Iris pigment epithelial cell (primary cell): ENCODE measurements at regions not wholly inside any gene's neighbourhood (a gene's known extent, or its start where the extent isn't known, plus 50 kb on each side); places are given as distances from the start of the nearest gene placed in this dataset.

Source experiments
- DNase-seq: peaks from one replicate; pipeline ENCODE4 v3.0.0-alpha.2; 2011; ENCODE audit warnings: low read depth

- no peak for DNase-seq
These were observed 345.8 kb downstream of the BRD1 start for GRCh38 chr22:49481659-49482399.

DNA sequence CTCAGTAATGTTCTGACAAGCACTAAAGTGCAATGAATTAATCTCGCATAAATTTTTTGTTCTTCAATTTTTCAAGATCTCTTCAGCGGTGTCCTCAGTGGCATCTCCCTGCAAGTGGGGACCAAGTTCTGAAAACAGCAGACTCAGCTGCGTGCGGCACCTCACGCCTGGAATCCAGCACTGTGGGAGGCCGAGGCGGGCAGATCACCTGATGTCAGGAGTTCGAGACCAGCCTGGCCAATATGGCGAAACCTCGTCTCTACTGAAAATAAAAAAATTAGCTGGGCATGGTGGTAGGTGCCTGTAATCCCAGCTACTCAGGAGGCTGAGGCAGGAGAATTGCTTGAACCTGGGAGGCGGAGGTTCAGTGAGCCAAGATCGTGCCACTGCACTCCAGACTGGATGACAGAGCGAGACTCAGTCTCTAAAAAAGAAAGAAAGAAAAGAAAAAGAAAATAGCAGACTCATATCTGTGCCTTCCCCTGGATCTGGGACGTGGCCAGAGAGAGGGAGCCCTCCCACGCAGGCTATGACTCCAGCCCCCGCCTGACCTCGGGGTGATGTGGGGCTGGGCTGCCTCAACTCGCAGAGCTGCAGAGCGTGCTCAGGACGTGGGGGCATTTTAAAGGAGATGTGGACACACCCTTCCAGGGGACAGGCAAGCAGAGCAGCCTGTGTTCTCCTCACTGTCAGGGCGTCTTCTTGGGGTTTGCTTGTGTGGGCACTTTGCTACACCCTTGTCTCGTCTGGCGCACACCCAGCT, 346.6 kb downstream of the BRD1 start:
- no peak for DNase-seq

- DNase-seq = no peak
These were observed 347.3 kb downstream of the BRD1 start for GRCh38 chr22:49480331-49480730.

DNA sequence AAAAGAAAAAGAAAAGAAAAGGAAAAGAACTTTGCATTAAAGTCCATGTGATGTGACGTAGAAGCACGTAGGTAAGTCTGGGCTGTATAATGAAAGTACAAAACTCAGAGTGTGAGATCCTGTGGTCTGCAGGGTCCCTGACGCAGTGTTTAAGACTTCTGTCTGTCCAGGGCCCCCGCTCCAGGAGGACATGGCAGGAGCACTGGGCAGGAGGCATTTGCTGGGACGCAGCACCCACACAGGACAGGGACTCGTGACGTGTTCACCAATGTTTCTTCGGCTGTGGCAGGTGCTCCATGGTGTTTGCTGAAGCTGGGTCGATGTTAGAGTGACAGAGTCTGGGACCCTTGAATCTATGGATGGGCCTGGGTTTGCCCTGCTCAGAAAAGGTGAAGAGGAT, 348.1 kb downstream of the BRD1 start:
- DNase-seq = no peak

DNA sequence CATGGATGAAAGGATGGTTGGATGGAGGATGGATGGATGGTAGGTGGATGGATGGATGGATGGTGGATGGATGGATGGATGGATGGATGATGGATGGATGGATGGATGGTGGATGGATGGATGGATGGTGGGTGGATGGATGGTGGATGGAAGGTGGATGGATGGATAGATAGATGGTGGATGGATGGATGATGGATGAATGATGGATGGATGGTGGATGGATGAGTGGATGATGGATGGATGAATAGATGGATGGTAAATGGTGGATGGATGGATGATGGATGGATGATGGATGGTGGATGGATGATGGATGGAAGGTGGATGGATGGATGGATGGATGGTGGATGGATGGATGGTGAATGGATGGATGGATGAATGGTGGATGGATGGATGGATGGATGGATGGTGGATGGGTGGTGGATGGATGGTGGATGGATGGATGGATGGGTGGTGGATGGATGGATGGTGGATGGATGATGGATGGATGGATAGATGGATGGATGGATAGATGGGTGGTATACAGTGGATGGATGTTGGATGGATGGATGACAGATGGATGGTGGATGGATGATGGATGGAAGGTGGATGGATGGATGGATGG, 350.8 kb downstream of the BRD1 start:
- no peak for DNase-seq

DNA sequence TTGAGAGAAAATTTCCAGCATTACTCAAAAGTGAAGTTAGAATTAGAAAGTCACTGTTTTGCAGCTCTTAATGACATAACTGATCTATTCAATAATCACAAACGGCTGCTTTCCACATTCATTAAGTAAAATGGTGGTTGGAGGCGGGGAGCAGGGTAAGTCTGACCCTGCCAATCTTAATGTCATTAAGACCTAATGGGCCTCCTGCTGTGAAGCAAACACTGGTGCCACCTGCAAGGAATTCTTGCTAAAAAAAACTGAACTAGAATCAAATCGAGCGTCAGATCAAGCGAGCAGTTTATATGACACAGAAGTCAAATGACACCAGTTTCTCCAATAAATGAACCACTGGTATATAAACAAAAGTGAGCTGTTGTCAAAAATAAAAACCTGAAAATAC, 351.5 kb downstream of the BRD1 start:
- DNase-seq = no peak

GRCh38 chr22:49475253-49475652, 352.4 kb downstream of the BRD1 start:
- no peak for DNase-seq

DNA sequence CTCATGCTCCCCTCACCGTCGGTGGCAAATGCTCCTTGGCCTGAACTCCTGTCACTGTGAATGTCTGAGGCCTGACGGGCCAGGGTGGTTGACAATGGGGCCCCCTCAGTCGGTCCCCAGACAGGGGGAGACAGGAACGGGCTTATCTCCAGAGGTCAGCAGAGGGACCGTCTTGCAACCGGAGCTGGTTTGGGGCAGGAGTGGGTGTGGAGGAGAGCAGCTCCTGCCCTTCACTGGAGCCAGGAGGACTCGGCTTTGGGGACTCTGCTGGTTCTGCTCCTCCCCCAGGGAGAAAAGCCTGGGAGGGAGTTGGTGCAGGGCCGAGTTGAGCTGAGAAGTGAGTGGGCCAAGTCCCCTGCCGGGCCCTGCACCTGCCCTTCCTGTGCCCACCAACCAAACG, 354.4 kb downstream of the BRD1 start:
- DNase-seq = no peak

GRCh38 chr22:49470741-49471503, 356.8 kb downstream of the BRD1 start:
- no peak for DNase-seq

DNA sequence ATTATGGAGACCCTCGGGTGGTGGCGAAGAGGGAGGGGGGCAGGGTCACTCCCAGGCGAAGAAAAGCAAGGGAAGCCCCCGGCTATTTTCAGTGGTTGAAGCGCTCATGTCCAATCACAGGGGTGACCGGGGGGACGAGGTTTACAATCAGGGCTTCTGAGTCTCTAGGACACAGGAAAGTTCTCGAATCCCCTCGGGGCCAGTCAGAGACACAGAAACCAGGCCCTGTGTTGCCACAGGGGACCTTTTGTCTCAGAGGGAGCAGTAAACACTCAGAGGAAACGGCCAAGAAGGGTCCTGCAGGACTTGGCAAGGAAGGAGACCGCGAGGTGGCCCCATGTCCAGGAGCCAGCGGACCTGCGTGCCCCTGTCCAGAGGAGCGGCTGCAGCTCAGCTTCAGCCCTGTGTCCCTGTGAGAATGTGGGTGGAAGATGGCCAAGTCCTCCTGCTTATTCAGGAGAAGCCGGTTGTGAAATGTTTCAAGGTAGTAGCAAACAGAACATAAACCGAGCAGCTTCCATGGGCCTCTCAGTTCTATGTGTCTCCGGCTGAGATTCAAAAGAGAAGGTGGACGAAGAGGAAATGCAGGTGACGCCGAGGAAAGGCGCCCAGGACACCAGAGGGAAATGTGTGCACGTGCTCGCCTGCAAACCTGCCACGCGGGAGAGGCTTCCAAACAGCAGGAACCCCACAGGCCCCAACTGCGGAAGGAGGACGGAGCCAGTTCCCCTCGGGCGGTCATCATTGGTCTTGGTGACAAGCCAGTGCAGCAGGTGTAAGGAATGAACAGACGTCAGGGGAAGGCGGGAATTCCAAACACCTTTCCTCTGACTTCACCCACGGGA, 357.6 kb downstream of the BRD1 start:
- no peak for DNase-seq

- DNase-seq = no peak
These were observed 359.0 kb downstream of the BRD1 start for GRCh38 chr22:49468487-49469198.

DNA sequence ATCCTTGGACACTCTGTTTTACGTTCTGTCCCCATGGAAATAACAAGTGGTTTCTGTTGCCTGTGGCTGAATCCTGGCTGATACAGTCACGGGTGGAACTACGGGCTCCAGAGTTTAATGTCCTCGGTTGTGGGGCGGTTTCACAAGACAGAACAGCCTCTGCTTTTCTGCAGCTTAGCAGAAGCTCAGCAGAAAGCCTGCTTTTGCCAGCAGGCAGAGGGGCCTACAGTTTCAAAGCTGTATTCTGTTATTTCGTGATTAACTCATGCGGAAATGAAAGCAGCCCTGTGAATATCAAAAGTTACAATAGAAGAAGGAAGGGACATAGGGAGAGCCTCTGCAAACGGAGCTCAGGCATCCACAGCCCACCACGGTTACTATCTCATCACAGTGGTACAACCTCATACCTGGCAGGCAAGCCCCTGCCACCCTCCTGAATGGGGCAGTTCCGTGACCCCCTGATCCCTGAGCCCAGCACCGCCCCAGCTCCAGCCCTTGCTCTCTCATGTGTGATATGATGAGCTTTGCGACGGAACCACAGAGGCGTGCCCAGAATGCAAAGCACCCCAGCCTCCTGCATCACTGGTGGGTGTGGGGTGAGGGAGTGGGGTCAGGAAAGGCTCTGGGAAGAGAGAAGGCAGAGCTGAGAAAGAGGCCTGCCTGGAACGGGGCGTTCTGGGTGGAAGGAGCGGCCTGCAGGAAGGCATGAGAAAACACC, 360.6 kb downstream of the BRD1 start:
- no peak for DNase-seq

DNA sequence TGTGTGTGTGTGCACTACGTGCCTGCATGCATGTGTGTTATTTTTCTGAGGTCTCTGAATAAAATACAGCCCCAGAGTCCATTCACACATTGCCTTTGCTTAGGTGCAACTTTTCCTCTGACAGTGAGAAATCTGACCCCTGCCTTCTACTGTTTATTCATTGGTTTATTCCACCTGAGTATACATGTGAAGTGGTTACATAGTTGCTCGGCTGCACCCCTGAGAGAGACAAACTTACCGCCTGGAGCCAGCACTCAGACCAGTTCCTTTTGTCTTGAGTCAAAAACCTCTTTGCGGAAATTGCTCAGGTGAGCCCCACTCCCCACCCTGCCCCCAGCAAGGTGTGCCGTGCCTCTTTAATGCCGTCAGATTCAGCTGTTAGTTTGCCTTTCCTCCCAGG, 363.6 kb downstream of the BRD1 start:
- no peak for DNase-seq

- no peak for DNase-seq
These were observed 364.9 kb downstream of the BRD1 start for GRCh38 chr22:49462795-49463194.

DNA sequence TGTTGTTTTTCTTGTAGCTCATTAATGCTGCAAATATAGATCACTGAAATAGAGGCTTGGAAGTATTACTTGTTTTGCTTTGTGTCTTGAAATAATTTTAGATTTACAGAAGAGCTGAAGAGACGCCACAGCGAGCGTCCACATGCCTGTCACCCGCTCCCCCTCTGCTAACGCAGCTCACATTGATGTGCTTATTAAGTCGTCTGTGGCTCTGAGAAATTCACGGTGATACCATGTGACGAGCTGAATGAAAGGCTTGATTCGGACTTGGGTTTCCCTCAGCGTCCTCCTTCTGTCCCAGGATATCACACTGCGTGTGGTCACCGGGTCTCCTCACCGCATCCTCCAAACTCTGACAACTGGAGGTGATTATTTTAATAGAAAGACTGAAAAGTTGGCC, 365.4 kb downstream of the BRD1 start:
- DNase-seq = no peak

GRCh38 chr22:49461674-49462073, 366.0 kb downstream of the BRD1 start:
- DNase-seq = no peak

DNA sequence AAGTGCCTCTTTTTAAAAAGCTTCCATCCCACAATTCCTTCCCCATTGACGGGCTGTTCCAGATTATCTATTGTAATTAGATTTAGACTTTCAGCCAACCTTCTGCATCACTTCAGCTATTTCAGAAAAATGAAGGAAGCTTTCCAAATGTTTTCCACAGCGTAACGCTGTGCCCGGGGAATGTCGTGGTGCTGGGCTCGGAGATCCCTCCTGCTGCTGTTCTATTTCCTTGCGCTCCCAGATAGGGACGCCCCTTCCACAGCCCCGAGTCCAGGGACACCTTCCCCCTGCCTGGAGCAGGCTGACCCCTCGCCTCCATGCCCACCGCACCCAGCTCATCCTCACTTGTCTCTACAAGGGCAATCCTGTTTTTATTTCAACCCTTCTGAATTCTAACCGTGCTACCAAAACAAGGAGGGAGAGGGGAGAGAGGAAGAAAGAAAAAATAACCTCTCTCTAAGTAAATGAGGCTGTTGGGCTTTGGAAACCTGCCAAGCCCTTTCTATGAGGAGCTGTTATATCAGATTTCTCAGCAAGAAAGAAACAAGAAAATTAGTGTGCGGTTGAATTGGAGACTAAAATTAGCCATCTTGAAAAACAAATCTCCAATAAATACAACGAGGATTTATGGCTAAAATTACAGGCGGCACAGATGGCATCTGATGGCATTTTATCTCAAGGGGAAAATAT, 366.9 kb downstream of the BRD1 start:
- DNase-seq = no peak

DNA sequence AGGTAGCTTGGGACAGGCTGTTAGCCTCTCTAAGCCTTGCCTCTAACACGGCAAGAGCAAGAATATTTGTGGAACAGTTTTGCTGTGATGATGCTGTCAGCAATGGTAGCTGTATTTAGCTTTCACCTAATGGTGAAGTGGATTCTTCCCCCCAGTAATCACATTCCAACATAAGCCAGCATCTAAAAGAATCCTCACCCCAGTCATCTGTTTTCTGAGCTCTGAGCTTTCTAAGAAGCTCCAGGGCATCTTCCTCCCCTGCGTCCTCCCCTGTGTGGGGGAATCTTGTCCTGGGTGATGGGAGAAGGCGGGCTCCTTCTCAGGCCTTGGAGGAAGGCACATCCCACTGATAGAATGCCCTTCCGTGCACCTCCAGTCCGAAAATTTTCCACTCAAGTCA, 367.6 kb downstream of the BRD1 start:
- no peak for DNase-seq

DNA sequence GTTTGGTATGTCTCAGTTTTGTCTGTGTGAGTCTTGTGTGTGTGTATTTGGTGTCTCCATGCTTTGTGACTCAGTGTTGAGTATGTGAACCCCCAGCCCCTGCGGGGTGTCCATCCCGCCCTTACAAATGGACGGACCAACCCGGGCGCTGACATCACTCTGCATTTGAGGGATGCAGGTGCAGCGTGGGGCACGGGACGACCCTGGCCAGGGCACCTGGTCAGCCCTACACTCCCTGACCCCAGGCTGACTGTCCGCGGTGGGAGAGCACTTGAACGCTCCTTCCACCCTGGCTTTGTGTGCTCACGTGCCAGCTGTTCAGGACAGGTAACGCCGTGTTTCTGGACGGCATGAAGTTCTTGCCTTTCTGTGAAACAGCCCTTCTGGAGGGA, 369.0 kb downstream of the BRD1 start:
- DNase-seq = no peak
